NCI-H510A (cell line): ENCODE measurements at regions not wholly inside any gene's neighbourhood (a gene's known extent, or its start where the extent isn't known, plus 50 kb on each side); places are given as distances from the start of the nearest gene placed in this dataset.
"Not testable (repeated sequence)": the region's sequence is repeated elsewhere in the genome, so short reads cannot be mapped to it uniquely, and the experiment has no call there.

Experiments used
- DNase-seq: peaks from one replicate; lab custom pipeline; 2025; lab: John Stamatoyannopoulos, UW

DNA sequence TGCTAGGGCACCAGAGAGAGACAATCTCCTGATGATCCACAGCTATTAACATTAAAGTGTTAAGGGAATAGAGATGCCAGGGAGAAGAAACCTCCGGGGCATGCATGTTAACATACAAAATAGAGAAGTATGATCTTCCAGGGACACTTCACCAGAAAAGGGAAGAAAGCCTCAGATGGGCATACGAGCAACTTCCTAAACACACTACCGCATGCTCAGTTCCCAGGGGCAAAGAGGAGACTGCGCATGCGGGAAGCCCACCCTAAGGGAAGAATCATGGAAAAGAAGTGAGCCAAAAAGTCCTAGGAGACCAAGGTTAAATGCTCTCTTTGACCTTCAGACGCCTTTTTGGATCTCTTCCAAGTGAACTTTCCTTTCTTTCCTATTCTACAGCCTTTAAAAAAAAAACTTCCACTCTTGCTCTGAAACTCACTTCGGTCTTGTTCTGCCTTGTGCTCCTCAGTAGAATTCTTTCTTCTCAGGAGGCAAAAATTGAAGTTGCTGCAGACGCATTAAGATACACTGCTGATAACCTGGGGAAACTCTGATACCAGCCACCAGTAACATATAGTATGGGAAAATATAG is 1211.3 kb downstream of the REEP3 start:
- no peak for DNase-seq

DNA sequence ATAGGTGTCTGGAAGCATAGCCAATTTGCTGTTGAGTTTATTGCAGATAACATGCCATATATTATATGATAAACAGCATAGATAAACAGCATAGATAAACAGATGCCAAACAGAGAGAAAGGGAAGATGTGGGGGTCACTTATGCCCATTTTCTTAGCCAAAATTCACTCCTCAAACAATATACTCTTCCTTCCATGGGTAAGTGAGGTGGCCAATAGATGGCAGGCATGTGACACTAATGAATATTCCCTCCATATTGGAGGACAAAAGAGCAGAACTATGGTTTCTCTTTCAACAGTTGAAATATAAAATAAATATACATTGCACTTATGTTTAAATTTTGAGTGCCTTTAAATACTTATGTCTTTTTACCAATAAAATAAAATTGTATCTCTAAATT is 1212.8 kb downstream of the REEP3 start:
- no peak for DNase-seq

DNA sequence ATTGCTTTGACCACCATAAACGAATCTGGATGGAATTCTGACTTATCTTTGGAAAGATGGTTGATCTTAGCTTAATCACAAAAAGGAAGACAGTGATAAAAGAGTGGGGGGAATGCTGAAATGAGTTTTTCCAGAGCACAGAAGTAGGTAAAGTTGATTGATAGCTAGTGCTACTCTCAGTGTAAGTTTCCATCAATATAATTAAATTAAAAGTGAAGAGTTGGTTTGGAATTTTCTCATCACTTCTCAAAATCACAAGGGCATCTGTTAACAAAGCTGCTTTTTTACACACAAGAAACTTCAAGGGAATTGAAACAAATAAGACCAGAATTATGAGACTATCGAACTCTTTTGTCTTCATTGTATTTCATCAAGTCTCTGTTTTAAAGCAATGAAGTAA is 1217.3 kb downstream of the REEP3 start:
- DNase-seq, result no peak

GRCh38 chr10:64745565-64745964 is 1224.4 kb downstream of the REEP3 start:
- no peak for DNase-seq

DNA sequence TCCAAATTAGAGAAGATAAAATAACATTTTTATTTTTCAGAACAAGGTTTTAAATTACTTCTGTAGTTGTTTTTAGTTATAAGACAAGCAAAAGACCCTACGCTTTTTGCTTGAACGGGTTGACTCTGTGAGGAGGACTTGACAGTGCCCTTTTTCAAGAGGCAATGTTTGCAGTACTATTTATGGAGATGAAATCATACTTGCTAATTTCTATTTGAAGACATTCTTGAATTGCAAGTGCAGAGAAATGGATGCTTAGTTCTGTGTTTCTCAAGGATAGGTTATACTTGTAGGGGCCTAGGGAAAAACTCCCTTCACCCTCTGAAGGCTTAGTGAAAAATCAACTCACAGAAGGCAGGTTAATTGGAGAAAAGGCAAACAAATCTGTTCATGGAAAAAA is 1229.5 kb downstream of the REEP3 start:
- DNase-seq, result no peak

- DNase-seq, result no peak
Observed at GRCh38 chr10:64753516-64753915, 1232.3 kb downstream of the REEP3 start.

DNA sequence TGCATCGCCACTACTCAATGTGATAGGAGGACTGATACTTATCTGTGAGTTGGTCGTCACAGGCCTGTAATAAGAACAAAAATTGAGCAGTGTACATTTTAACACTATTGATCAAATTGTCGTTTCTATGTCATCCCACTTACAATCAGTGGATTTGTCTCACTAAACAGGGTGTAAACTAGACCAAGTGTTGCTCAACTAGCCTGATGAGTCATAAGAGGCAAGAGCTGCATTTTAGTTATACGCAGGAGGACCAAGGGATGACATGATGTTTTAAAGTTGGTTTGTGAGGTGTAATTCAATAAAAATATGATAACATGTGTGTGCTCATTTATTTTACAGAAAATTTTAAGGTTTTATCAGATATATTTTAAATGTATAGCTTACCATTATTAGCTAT is 1239.2 kb downstream of the REEP3 start:
- DNase-seq, result no peak

GRCh38 chr10:64762861-64763260 is 1241.7 kb downstream of the REEP3 start:
- no peak for DNase-seq

GRCh38 chr10:64765498-64765897 is 1244.3 kb downstream of the REEP3 start:
- DNase-seq, result no peak

- no peak for DNase-seq
Observed at GRCh38 chr10:64771253-64772050, 1250.3 kb downstream of the REEP3 start.

DNA sequence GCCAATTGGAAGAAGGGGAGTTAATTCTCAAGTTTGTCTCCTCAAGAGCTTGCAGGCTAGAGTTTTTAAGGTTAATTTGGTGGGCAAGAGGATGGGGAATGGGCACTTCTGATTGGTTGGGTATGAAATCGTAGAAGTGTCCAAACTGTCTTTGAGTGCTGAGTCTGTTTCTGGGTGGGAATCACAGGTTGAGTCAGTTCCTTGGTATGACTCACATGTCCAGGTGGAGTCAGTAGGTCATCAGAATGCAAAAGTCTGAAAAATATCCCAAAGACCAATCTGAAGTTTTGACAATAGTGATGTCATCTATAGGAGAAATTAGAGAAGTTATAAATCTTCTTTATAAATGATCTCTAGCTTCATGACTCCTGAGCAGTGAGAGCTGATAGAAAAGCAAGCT is 1252.2 kb downstream of the REEP3 start:
- no peak for DNase-seq

DNA sequence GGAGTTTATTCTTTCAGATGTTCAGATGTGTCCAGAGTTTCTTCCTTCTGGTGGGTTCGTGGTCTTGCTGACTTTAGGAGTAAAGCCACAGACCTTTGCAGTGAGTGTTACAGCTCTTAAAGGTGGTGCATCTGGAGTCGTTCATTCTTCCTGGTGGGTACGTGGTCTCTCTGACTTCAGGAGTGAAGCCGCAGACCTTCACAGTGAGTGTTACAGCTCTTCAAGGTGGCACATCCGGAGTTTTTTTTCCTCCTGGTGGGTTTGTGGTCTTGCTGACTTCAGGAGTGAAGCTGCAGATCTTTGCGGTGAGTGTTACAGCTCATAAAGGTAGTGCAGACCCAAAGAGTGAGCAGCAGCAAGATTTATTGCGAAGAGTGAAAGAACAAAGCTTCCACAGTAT is 1263.2 kb downstream of the REEP3 start:
- not testable (repeated sequence) for DNase-seq

DNA sequence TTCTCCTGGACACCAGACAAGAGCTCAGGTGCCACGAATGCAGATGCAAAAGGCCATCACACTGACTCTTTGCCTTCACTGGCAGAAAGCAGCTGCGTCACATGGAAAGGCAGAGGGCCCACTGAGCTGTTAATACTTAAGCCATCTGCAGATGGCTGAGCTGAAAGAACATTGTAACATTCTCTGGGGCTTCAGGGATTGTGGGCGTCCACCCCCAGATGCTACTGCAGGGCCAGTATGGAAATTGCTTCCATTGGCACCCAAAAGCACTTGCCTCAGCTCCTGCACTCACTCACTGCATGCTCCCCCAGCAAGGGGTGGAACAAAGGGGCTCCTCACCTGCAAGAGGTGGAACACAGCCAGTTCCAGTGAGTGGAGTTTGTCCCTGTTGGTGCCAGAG is 1264.6 kb downstream of the REEP3 start:
- DNase-seq, result no peak

DNA sequence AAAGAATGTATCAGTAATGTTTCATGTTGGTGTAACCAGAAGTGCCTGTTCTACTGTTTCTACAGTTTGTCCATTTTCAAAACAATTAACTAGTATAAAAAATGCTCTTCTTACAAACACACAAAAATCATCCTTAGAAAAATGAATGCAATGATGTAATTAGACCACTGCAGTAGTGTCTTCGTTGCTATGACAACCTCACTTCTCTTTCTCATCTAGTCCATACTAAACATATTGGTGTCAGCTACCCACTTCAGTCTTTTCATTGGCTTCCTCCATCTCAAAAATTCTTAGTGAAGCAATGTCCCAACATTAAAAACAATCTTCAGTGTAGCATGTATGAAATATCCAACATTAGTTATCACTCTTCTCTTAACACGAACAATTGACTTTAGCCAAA is 1265.8 kb downstream of the REEP3 start:
- no peak for DNase-seq

- no peak for DNase-seq
Observed at GRCh38 chr10:64795847-64796246, 1274.6 kb downstream of the REEP3 start.

GRCh38 chr10:64798297-64798696 is 1277.1 kb downstream of the REEP3 start:
- no peak for DNase-seq

DNA sequence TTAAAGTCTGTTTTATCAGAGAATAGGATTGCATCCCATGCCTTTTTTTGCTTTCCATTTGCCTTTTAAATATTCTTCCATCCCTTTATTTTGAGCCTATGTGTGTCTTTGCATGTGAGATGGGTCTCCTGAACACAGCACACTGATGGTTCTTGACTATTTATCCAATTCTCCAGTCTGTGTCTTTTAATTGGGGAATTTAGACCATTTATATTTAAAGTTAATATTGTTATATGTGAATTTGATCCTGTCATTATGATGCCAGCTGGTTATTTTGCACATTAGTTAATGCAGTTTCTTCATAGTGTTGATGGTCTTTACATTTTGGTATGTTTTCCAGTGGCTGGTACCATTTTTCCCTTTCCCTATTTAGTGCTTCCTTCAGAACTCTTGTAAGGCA is 1287.0 kb downstream of the REEP3 start:
- DNase-seq, result not testable (repeated sequence)

GRCh38 chr10:64810046-64810445 is 1288.8 kb downstream of the REEP3 start:
- DNase-seq, result not testable (repeated sequence)

DNA sequence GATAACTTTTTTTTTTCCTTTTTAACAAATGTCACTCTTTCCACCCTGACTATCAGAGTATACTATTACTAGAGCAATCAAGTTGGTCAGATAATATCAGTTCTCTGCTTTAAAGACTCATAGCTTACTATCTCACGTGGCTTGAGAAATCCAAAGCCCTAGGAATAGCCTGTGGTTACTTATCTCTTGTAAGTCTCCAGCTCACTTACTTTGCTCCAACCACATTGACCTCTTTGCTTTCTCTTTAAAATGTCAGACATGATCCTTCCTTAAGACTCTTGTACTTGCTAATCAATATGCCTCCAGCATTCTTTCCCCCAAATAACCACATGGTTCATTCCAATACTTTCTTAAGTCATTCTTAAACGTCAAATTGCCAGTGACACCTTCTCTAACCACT is 1292.2 kb downstream of the REEP3 start:
- no peak for DNase-seq

DNA sequence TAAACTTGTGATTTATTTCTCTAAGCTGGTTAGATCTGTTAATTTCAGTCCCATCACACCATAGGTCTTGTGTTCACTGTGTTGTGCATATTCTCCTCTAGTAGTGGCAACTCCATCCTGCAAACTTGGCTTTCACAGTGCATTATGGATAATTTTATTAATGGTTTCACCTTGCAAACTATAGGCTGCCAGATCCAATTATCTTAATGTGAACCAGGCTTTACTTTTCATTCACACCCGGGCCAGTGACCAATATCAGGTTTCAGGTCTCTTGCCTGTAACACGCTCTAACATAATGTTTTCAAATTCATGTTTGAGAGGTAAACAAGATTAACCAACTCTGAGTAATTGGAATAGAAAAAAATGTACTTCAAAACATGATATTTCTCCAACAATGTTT is 1293.0 kb downstream of the REEP3 start:
- DNase-seq, result no peak

DNA sequence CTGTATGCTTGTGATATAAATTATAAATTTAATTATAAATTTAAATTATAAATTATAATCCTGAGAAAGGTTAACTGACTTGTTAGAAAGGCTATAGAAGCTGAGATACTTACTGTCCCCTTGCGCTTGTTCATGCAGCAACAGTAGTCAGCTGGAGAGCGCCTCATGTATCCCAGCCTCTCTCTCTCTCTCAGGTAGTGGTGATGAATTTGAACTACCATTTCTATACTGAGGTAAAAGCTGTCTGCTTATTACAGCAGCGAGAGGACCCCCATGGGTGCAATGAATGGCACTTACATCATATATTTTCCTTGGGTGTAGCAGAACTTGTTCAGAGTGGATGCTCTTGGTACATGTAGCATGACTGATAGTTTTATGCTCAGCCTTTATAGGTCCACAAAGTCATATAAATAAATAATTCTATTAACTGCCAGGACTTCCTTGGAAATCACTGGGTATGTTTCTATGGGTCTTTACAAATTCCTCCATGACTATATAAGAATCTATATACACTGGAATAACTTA is 1308.7 kb downstream of the REEP3 start:
- DNase-seq, result no peak

GRCh38 chr10:64830869-64831268 is 1309.7 kb downstream of the REEP3 start:
- DNase-seq, result no peak

GRCh38 chr10:64840341-64840740 is 1319.1 kb downstream of the REEP3 start:
- DNase-seq, result no peak

- DNase-seq, result no peak
Observed at GRCh38 chr10:64846700-64847099, 1325.5 kb downstream of the REEP3 start.
